WTC11 (cell line): ENCODE measurements at regions not wholly inside any gene's neighbourhood (a gene's known extent, or its start where the extent isn't known, plus 50 kb on each side); places are given as distances from the start of the nearest gene placed in this dataset.

Experiments
- ATAC-seq: fragments of 200-7000 bp; cut with Tn5 transposase; 2 replicates; pipeline ENCODE4 v1.10.0; 2021; ENCODE audit warnings: mild to moderate bottlenecking, moderate library complexity
- CTCF ChIA-PET: fragments of 300-600 bp; sonication (Branson Sonifier 250); formaldehyde crosslinking; loops from one replicate; lab custom pipeline; 2021; ENCODE audit warnings: antibody characterized with exemption; lab: Charles Lee
- POLR2A ChIA-PET: fragments of 350-600 bp; sonication (Branson Sonifier 250); formaldehyde crosslinking; loops from one replicate; lab custom pipeline; 2021; ENCODE audit warnings: antibody characterized with exemption; lab: Charles Lee
- DNase-seq: peaks from one replicate; pipeline ENCODE4 v3.0.0; 2021; ENCODE audit warnings: low spot score
- H3K27ac Mint-ChIP-seq: 2 replicates; pipeline ENCODE4 v1.8.0; 2021; ENCODE audit warnings: mixed read lengths
- H3K27me3 Mint-ChIP-seq: 2 replicates; pipeline ENCODE4 v1.8.0; 2021; ENCODE audit warnings: low read depth, mild to moderate bottlenecking, moderate library complexity, mixed read lengths
- H3K36me3 Mint-ChIP-seq: 2 replicates; pipeline ENCODE4 v1.8.0; 2021; ENCODE audit warnings: mixed read lengths
- H3K4me1 Mint-ChIP-seq: 2 replicates; pipeline ENCODE4 v1.8.0; 2022; ENCODE audit warnings: mixed read lengths
- H3K4me3 Mint-ChIP-seq: 2 replicates; pipeline ENCODE4 v1.8.0; 2021; ENCODE audit warnings: mild to moderate bottlenecking, moderate library complexity, mixed read lengths
- H3K9me3 Mint-ChIP-seq: 2 replicates; pipeline ENCODE4 v1.8.0; 2021; ENCODE audit warnings: mixed read lengths
- CDX4 ChIP-seq: fragments of 250-450 bp; sonication (Bioruptor Pico); IDR thresholded peaks from 2 replicates; pipeline ENCODE4 v1.9.0; 2021; ENCODE audit warnings: moderate library complexity, mild to moderate bottlenecking, inconsistent platforms, borderline replicate concordance
- ELF4 ChIP-seq: sonication (generic); formaldehyde crosslinking; IDR thresholded peaks from 2 replicates; pipeline ENCODE4 v1.8.1; 2022; ENCODE audit warnings: low read depth, mild to moderate bottlenecking, moderate library complexity, missing genetic modification reagents
- ETV6 ChIP-seq: sonication (generic); formaldehyde crosslinking; IDR thresholded peaks from 2 replicates; pipeline ENCODE4 v1.8.1; 2022; ENCODE audit warnings: mild to moderate bottlenecking, missing genetic modification reagents
- FOXK1 ChIP-seq: sonication (generic); formaldehyde crosslinking; IDR thresholded peaks from 2 replicates; pipeline ENCODE4 v1.8.0; 2022; ENCODE audit warnings: mild to moderate bottlenecking, moderate library complexity, missing genetic modification reagents
- IRF1 ChIP-seq: sonication (generic); formaldehyde crosslinking; IDR thresholded peaks from 2 replicates; pipeline ENCODE4 v1.8.0; 2023; ENCODE audit warnings: missing genetic modification reagents
- JUN ChIP-seq: sonication (generic); formaldehyde crosslinking; IDR thresholded peaks from 2 replicates; pipeline ENCODE4 v1.8.0; 2023; ENCODE audit warnings: mild to moderate bottlenecking, missing genetic modification reagents
- MAX ChIP-seq: sonication (generic); formaldehyde crosslinking; IDR thresholded peaks from 2 replicates; pipeline ENCODE4 v1.8.0; 2022; ENCODE audit warnings: mild to moderate bottlenecking, missing genetic modification reagents
- MYBL2 ChIP-seq: sonication (generic); formaldehyde crosslinking; IDR thresholded peaks from 2 replicates; pipeline ENCODE4 v1.8.1; 2023; ENCODE audit warnings: mild to moderate bottlenecking, moderate library complexity, missing genetic modification reagents
- NFYB ChIP-seq: sonication (generic); formaldehyde crosslinking; conservative IDR thresholded peaks from 2 replicates; pipeline ENCODE4 v1.8.0; 2022; ENCODE audit warnings: low read depth, missing genetic modification reagents
- NR2C2 ChIP-seq: sonication (generic); formaldehyde crosslinking; IDR thresholded peaks from 2 replicates; pipeline ENCODE4 v1.8.0; 2022; ENCODE audit warnings: mild to moderate bottlenecking, missing genetic modification reagents
- NR3C1 ChIP-seq: sonication (generic); formaldehyde crosslinking; conservative IDR thresholded peaks from 2 replicates; pipeline ENCODE4 v1.8.1; 2023; ENCODE audit warnings: low read depth, mild to moderate bottlenecking, missing genetic modification reagents
- OVOL2 ChIP-seq: fragments of 250-450 bp; sonication (Bioruptor Pico); IDR thresholded peaks from 2 replicates; pipeline ENCODE4 v1.9.0; 2021; ENCODE audit warnings: mild to moderate bottlenecking, borderline replicate concordance
- RELA ChIP-seq: sonication (generic); formaldehyde crosslinking; IDR thresholded peaks from 2 replicates; pipeline ENCODE4 v1.8.1; 2022; ENCODE audit warnings: missing genetic modification reagents, mild to moderate bottlenecking, borderline replicate concordance
- SP1 ChIP-seq: sonication (generic); formaldehyde crosslinking; conservative IDR thresholded peaks from 2 replicates; pipeline ENCODE4 v1.8.1; 2022; ENCODE audit warnings: missing genetic modification reagents
- TEAD4 ChIP-seq: sonication (generic); formaldehyde crosslinking; IDR thresholded peaks from 2 replicates; pipeline ENCODE4 v1.8.0; 2022; ENCODE audit warnings: mild to moderate bottlenecking, missing genetic modification reagents
- USF2 ChIP-seq: sonication (generic); formaldehyde crosslinking; IDR thresholded peaks from 2 replicates; pipeline ENCODE4 v1.8.1; 2023; ENCODE audit warnings: mild to moderate bottlenecking, missing genetic modification reagents, moderate library complexity
- ZNF138 ChIP-seq: sonication (generic); formaldehyde crosslinking; conservative IDR thresholded peaks from 2 replicates; pipeline ENCODE4 v1.8.1; 2022; ENCODE audit warnings: mild to moderate bottlenecking, moderate library complexity, missing genetic modification reagents
- ZNF219 ChIP-seq: sonication (generic); formaldehyde crosslinking; IDR thresholded peaks from 2 replicates; pipeline ENCODE4 v1.8.0; 2023; ENCODE audit warnings: missing genetic modification reagents, mild to moderate bottlenecking, borderline replicate concordance
- ZNF281 ChIP-seq: sonication (generic); formaldehyde crosslinking; IDR thresholded peaks from 2 replicates; pipeline ENCODE4 v1.8.0; 2023; ENCODE audit warnings: mild to moderate bottlenecking, missing genetic modification reagents
- ZNF671 ChIP-seq: fragments of 250-450 bp; sonication (Bioruptor Pico); IDR thresholded peaks from 2 replicates; pipeline ENCODE4 v1.8.0; 2021; ENCODE audit warnings: mild to moderate bottlenecking
- TF ChIP-seq, protein P1 (sequence below): fragments of 250-450 bp; sonication (Bioruptor Pico); IDR thresholded peaks from 2 replicates; pipeline ENCODE4 v1.9.0; 2021; ENCODE audit warnings: mild to moderate bottlenecking
- TF ChIP-seq, protein P2 (sequence below): sonication (generic); formaldehyde crosslinking; IDR thresholded peaks from 2 replicates; pipeline ENCODE4 v1.8.1; 2022; ENCODE audit warnings: mild to moderate bottlenecking, missing genetic modification reagents, moderate library complexity, borderline replicate concordance
- TF ChIP-seq, protein P3 (sequence below): sonication (generic); formaldehyde crosslinking; IDR thresholded peaks from 2 replicates; pipeline ENCODE4 v1.8.1; 2022; ENCODE audit warnings: mild to moderate bottlenecking, moderate library complexity, missing genetic modification reagents
- TF ChIP-seq, protein P4 (sequence below): fragments of 250-450 bp; sonication (Bioruptor Pico); IDR thresholded peaks from 2 replicates; pipeline ENCODE4 v1.9.0; 2021; ENCODE audit warnings: mild to moderate bottlenecking
- TF ChIP-seq, protein P5 (sequence below): sonication (generic); formaldehyde crosslinking; IDR thresholded peaks from 2 replicates; pipeline ENCODE4 v1.8.1; 2022; ENCODE audit warnings: low read depth, missing genetic modification reagents, borderline replicate concordance

GRCh38 chr4:77449171-77449570 is 156.4 kb upstream of the CXCL13 start (continued):
- TF ChIP-seq, protein P1, sequence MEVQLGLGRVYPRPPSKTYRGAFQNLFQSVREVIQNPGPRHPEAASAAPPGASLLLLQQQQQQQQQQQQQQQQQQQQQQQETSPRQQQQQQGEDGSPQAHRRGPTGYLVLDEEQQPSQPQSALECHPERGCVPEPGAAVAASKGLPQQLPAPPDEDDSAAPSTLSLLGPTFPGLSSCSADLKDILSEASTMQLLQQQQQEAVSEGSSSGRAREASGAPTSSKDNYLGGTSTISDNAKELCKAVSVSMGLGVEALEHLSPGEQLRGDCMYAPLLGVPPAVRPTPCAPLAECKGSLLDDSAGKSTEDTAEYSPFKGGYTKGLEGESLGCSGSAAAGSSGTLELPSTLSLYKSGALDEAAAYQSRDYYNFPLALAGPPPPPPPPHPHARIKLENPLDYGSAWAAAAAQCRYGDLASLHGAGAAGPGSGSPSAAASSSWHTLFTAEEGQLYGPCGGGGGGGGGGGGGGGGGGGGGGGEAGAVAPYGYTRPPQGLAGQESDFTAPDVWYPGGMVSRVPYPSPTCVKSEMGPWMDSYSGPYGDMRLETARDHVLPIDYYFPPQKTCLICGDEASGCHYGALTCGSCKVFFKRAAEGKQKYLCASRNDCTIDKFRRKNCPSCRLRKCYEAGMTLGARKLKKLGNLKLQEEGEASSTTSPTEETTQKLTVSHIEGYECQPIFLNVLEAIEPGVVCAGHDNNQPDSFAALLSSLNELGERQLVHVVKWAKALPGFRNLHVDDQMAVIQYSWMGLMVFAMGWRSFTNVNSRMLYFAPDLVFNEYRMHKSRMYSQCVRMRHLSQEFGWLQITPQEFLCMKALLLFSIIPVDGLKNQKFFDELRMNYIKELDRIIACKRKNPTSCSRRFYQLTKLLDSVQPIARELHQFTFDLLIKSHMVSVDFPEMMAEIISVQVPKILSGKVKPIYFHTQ (CRISPR knock-in tag): no peak
- TF ChIP-seq NR2C2 (CRISPR knock-in tag): no peak
- no peak for TF ChIP-seq CDX4 (CRISPR knock-in tag)
- TF ChIP-seq ZNF281 (CRISPR knock-in tag): no peak
- TF ChIP-seq, protein P2, sequence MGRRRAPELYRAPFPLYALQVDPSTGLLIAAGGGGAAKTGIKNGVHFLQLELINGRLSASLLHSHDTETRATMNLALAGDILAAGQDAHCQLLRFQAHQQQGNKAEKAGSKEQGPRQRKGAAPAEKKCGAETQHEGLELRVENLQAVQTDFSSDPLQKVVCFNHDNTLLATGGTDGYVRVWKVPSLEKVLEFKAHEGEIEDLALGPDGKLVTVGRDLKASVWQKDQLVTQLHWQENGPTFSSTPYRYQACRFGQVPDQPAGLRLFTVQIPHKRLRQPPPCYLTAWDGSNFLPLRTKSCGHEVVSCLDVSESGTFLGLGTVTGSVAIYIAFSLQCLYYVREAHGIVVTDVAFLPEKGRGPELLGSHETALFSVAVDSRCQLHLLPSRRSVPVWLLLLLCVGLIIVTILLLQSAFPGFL (CRISPR knock-in tag): no peak
- TF ChIP-seq ZNF138 (CRISPR knock-in tag): no peak
- TF ChIP-seq ZNF671: no peak
- TF ChIP-seq NR3C1 (CRISPR knock-in tag): no peak
- TF ChIP-seq TEAD4 (CRISPR knock-in tag): no peak
- TF ChIP-seq ELF4: no peak
- no peak for TF ChIP-seq MYBL2 (CRISPR knock-in tag)

- no peak overlapping the region for H3K4me3 Mint-ChIP-seq
- ATAC-seq (no peak), DNase-seq (no peak)
- H3K27ac Mint-ChIP-seq: no peak overlapping the region
- H3K27me3 Mint-ChIP-seq: peaks cover 2% of the 10 kb centered on the region; the same call in 1 of the 2 replicates
- ChIA-PET CTCF (interaction anchor here (1.2 to 2.2 kb wide), 3 partner anchors 22 to 151 kb away, joined by 3 to 6 read pairs (median 4); no protein-coding TSS in a partner anchor), POLR2A (interaction anchor here (0.6 kb wide), 2 partner anchors 19 to 938 kb away, joined by 3 to 4 read pairs; no protein-coding TSS in a partner anchor)
- no peaks in the 10 kb centered on the region for H3K4me1 Mint-ChIP-seq
- no peaks in the 10 kb centered on the region for H3K9me3 Mint-ChIP-seq
- H3K36me3 Mint-ChIP-seq: no peaks in the 10 kb centered on the region
- TF ChIP-seq, protein P3, sequence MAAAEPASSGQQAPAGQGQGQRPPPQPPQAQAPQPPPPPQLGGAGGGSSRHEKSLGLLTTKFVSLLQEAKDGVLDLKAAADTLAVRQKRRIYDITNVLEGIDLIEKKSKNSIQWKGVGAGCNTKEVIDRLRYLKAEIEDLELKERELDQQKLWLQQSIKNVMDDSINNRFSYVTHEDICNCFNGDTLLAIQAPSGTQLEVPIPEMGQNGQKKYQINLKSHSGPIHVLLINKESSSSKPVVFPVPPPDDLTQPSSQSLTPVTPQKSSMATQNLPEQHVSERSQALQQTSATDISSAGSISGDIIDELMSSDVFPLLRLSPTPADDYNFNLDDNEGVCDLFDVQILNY: no peak
- TF ChIP-seq ZNF219 (CRISPR knock-in tag) (no peak), MYBL2 (CRISPR knock-in tag) (no peak), ETV6 (CRISPR knock-in tag) (no peak), RELA (CRISPR knock-in tag) (no peak), MAX (CRISPR knock-in tag) (no peak), OVOL2 (no peak), FOXK1 (CRISPR knock-in tag) (no peak), JUN (no peak), SP1 (no peak), NFYB (CRISPR knock-in tag) (no peak), IRF1 (CRISPR knock-in tag) (no peak), USF2 (CRISPR knock-in tag) (no peak)
- TF ChIP-seq, protein P4, sequence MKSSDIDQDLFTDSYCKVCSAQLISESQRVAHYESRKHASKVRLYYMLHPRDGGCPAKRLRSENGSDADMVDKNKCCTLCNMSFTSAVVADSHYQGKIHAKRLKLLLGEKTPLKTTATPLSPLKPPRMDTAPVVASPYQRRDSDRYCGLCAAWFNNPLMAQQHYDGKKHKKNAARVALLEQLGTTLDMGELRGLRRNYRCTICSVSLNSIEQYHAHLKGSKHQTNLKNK (CRISPR knock-in tag): no peak
- TF ChIP-seq, protein P5, sequence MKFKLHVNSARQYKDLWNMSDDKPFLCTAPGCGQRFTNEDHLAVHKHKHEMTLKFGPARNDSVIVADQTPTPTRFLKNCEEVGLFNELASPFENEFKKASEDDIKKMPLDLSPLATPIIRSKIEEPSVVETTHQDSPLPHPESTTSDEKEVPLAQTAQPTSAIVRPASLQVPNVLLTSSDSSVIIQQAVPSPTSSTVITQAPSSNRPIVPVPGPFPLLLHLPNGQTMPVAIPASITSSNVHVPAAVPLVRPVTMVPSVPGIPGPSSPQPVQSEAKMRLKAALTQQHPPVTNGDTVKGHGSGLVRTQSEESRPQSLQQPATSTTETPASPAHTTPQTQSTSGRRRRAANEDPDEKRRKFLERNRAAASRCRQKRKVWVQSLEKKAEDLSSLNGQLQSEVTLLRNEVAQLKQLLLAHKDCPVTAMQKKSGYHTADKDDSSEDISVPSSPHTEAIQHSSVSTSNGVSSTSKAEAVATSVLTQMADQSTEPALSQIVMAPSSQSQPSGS: no peak
Observed at GRCh38 chr4:77450006-77450405, 155.6 kb upstream of the CXCL13 start.
